HG03439 (cell line): ENCODE measurements at regions not wholly inside any gene's neighbourhood (a gene's known extent, or its start where the extent isn't known, plus 50 kb on each side); places are given as distances from the start of the nearest gene placed in this dataset.

Experiments
- ATAC-seq: cut with Tn5 transposase; IDR thresholded peaks from one replicate; pipeline ENCODE4 v1.9.1; 2021; ENCODE audit warnings: mild to moderate bottlenecking, moderate library complexity; ENCODE audit not compliant: unreplicated experiment

- ATAC-seq: no peak
These were observed 620.7 kb upstream of the ALCAM start for GRCh38 chr3:104746056-104746455.

DNA sequence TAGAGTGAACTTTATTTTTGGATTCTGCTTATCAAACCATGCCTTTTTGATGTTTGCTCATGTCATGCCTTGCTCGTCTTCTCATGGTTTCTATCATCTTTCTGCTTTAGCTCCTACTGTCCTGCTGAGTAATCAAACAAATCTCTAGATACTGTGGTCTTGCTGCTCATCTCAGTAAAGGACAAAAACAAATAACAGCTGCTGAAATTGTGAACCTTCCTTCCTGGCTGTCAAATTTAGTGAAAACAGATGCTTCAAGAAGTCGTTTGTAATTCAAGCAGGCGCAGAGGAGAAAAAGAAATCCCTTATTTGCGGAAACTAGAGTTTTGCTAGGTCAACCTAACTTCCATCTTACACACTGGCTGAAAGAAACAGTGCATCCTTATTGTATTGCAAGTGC lies 616.1 kb upstream of the ALCAM start:
- ATAC-seq: no peak

GRCh38 chr3:104755791-104756190 lies 610.9 kb upstream of the ALCAM start:
- ATAC-seq: no peak

DNA sequence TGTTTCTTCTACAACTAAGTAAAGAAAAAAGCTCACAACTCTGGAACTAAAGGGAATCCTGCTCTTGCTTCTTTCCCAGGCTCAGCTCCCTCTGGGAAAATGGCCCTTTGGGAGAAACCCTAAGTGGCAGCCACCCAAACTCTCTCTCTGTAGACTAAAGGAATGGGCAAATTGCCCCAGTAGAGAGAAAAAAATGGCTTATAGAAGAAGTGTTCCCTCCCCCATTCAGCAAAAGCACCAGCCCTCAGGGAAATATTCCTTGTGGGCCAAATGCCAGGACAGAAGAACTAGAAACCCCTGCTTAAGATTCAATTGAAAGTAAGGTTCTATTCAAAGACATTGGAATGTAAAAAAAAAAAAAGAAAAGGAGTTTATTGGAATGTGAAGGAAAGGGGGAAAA lies 603.7 kb upstream of the ALCAM start:
- no peak for ATAC-seq

DNA sequence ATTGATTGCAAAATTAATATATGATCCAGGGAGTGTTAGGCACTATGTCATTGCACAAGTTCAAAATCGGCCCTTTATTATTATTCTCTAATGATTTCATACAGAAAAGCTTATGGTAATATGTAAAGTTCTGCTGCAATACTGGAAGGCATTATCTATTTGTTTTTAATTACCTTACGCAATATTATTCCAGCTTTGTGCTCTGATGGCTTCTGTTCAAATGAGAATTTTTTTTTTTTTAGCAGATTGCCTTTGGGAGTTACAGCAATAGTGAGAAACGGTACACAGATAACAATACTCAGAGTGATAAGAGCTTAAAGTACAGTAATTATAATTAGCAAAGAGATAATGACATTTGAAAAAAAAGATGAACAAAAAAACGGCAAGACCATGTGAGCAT lies 602.2 kb upstream of the ALCAM start:
- no peak for ATAC-seq

GRCh38 chr3:104768886-104769285 lies 597.8 kb upstream of the ALCAM start:
- ATAC-seq: no peak

DNA sequence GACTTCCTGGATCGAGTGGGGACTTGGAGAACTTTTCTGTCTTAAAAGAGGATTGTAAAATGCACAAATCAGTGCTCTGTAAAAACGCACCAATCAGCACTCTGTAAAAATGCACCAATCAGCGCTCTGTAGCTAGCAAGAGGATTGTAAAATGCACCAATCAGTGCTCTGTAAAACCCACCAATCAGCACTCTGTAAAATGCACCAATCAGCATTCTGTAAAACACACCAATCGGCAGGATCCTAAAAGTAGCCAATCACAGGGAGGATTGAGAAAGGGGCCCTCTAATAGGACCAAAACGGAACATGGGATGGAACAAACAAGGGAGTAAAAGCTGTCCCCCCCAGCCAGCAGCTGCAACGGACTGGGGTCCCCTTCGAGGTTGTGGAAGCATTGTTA lies 587.4 kb upstream of the ALCAM start:
- no peak for ATAC-seq

DNA sequence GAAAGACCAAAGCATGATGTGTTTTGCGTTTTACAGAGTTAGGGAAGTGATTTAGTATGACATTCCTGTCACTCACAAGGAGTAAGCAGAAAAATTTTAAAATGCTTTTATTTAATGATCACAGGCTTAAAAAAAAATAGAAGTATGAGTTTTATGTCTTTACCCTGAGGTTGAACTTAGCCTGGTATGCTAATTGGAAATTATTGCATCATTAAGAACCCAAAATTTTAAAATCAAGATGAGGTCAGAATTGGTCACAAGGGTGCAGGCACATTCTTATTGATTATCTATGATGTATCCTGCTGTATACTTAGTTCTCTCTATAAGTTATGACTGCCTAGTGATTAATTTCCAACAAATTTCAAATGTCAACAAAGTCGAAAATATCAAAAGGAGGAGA lies 585.6 kb upstream of the ALCAM start:
- no peak for ATAC-seq

- no peak for ATAC-seq
These were observed 580.8 kb upstream of the ALCAM start for GRCh38 chr3:104785947-104786346.

DNA sequence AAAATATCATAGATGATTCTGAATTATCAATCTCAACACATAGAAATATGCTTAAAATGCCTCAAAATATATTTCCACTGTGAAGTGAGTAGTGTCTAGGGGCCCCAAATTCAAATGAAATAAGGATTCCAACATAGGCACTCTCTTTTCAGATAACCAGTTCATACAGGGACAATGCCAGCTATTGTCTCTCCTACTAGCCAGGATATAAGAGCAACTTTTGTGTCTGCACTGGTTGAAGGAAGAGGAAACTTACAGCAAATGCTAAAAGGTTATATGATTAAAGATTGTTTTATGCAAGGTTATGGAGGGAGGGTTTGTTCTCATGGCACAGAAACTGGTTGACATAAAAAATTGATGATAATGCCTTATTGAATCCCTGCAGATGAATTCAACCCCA lies 579.4 kb upstream of the ALCAM start:
- no peak for ATAC-seq

DNA sequence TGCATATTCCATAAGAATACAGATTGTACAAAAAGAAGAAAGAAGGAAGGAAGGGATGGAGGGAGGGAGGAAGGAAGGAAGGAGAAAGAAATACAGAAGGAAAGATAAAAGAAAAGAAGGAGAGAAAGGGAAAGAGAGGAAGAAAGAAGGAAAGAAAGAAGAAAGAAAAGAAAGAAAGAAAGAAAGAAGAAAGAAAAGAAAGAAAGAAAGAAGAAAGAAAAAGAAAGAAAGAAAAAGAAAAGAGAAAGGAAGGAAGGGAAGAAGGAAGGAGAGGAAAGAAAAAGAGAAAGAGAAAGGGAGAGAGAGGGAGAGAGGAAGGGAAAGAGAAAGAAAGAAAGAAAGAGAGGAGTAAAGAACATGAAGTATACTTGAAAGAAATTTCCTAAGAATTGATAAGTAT lies 577.9 kb upstream of the ALCAM start:
- ATAC-seq: no peak

DNA sequence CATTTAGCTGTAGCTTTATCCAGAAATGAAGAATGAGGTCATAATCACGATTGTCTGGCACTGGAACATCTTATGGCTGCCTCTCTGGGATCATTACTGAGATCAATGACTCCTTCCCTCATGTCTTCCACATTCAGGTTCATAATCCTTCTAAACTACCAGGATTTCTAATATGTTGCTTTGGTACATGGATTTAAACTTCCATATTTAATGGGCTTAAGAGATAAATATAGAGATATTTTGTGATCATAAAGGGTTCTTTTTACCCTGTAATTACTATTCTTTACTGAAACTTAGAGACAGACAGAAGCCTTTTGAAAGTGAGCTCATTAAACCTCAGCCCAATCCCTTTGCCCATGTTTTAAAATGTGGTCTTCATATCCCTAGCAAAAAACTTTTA lies 575.4 kb upstream of the ALCAM start:
- ATAC-seq: no peak

- no peak for ATAC-seq
These were observed 570.2 kb upstream of the ALCAM start for GRCh38 chr3:104796556-104796955.

- no peak for ATAC-seq
These were observed 561.7 kb upstream of the ALCAM start for GRCh38 chr3:104805042-104805441.

DNA sequence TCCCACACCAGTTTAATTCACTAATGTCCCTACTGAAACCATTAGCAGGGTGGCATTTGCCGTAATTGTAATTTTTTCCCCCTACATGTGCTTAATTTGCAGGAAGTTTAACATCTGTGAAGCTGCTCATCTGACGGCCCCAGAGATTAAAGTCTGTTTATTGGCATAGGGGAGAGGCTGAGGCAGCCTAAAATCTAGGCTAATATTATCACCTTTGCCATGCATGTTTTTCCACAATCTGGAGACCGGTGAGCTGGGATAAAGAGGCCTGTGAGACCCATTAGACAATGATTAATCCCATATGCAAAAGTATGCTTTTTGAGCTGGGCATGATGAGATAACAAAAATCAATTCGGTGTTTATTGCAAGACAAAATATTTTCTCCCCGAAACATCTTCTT lies 561.2 kb upstream of the ALCAM start:
- ATAC-seq: no peak

GRCh38 chr3:104810896-104811295 lies 555.8 kb upstream of the ALCAM start:
- no peak for ATAC-seq

- ATAC-seq: no peak
These were observed 550.7 kb upstream of the ALCAM start for GRCh38 chr3:104816008-104816407.

DNA sequence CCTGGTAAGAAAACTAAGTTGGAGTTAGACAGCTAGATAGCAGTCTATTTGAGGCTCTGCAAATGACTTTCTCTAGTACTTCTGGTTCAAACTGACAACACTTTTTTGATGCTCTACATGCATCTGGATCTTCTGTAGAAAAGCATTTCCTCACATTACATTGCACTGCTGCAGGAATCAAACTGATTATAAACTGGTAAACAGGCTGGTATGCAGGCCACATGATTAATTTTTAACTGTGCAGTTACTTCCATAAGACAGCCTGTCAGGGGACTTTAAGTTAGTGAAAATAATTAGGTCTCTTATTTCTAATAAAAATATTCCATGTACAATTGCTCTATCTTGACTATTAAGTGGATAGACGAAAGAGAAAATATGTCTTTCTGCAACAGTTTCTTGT lies 550.0 kb upstream of the ALCAM start:
- no peak for ATAC-seq

DNA sequence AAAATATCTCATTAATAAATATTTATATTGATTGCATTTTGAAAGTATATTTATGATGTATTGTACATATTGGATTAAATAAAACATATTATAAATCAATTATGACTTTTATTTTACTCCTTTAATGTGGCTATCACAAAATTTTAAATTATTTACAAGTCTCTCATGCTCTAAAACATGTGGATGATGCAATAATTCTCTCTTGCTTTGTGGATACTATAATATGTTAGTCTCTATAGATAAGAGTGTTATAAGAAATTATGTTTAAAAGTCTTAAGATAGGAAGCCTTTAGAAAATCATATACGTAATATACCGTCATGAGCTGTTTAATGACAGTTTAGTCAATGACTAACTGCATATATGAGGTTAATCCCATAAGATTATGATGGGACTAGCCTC lies 547.4 kb upstream of the ALCAM start:
- no peak for ATAC-seq

DNA sequence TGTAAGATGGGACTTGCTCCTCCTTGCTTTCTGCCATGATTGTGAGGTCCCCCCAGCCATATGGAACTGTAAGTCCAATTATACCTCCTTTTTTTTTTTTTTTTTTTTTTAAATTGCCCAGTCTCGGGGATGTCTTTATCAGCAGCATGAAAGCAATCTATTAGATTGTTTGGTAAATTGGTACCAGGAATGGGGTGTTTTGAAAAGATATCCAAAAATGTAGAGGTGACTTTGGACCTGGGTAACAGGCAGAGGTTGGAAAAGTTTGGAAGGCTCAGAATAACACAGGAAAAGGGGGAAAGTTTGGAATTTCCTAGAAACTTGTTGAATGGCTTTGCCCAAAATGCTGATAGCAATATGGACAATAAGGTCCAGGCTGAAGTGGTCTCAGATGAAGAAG lies 545.8 kb upstream of the ALCAM start:
- no peak for ATAC-seq

DNA sequence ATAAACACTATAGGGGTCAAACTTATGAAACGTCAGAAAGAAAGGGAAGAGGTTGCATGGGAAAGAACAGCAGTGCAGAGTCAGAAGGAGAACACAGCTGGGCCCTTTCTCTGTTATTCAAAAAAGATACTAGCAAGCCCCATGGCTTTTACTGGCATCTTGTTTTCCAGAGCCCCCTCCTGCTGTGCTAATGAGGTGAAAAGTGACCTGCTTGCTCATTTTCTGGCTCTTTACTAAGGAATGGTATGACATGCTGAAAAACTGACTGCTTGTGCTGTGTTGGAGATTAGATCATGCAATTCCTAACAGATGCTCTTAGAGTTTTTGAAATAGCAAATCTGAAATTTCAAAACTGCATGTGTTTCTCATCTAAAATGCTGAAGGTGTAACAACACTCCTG lies 541.6 kb upstream of the ALCAM start:
- no peak for ATAC-seq

DNA sequence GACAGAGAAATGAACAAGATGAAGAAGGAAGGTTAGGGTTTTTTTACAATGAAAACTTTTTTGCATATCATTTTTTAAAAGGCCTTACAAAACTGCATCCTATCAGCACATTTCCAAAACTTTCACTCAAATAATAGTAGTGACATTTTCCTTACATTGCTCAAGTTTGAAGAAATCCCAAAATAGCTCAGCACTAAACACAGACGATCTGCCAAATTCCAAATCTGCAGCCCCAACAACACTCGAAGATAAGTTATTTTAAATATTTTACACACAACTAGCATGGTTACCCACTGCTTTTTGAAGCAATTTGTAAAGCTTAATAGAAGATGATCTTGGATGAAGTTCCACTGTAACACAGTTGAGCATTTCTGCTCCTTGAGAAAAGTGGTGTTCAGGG lies 535.6 kb upstream of the ALCAM start:
- ATAC-seq: no peak

- ATAC-seq: no peak
These were observed 534.2 kb upstream of the ALCAM start for GRCh38 chr3:104832530-104832929.

GRCh38 chr3:104835376-104835775 lies 531.3 kb upstream of the ALCAM start:
- no peak for ATAC-seq
